Kidney epithelial cell (primary cell): ENCODE measurements at regions not wholly inside any gene's neighbourhood (a gene's known extent, or its start where the extent isn't known, plus 50 kb on each side); places are given as distances from the start of the nearest gene placed in this dataset.

Experiments used
- DNase-seq: peaks from one replicate; pipeline ENCODE4 v3.0.0-alpha.2; 2010; ENCODE audit warnings: low read depth
- H3K27me3 ChIP-seq: 2 replicates; pipeline ENCODE4 v1.6.0; 2011; ENCODE audit warnings: low read length; ENCODE audit not compliant: control insufficient read depth, insufficient read depth
- H3K36me3 ChIP-seq: 2 replicates; pipeline ENCODE4 v1.5.1; 2011; ENCODE audit warnings: low read length; ENCODE audit not compliant: control insufficient read depth, insufficient read depth
- H3K4me3 ChIP-seq: 2 replicates; pipeline ENCODE4 v1.5.1; 2011; ENCODE audit warnings: low read depth, mild to moderate bottlenecking, control low read depth, low read length
- CTCF ChIP-seq: IDR thresholded peaks from 2 replicates; pipeline ENCODE4 v1.5.1; 2011; ENCODE audit warnings: mild to moderate bottlenecking, moderate library complexity, low read length, control low read depth, inconsistent platforms; ENCODE audit not compliant: insufficient read depth, poor library complexity, severe bottlenecking

GRCh38 chr2:196322973-196323810 is 151.8 kb upstream of the STK17B start:
- no peaks in the 10 kb centered on the region for H3K36me3 ChIP-seq
- no peak for TF ChIP-seq CTCF
- no peak for DNase-seq
- H3K4me3 ChIP-seq = no peak overlapping the region
- no peaks in the 10 kb centered on the region for H3K27me3 ChIP-seq

GRCh38 chr2:196324211-196324610 is 152.8 kb upstream of the STK17B start:
- no peak for TF ChIP-seq CTCF

GRCh38 chr2:196328088-196328680 is 156.8 kb upstream of the STK17B start:
- TF ChIP-seq CTCF = no peak
- H3K4me3 ChIP-seq = no peak overlapping the region
- DNase-seq = no peak
- no peaks in the 10 kb centered on the region for H3K36me3 ChIP-seq
- no peaks in the 10 kb centered on the region for H3K27me3 ChIP-seq

More at GRCh38 chr2:196324211-196324610, 152.8 kb upstream of the STK17B start:
- Histone ChIP-seq H3K36me3 (no peaks in the 10 kb centered on the region), H3K4me3 (no peak overlapping the region), H3K27me3 (no peaks in the 10 kb centered on the region)
- DNase-seq = no peak

GRCh38 chr2:196329959-196330358 is 158.6 kb upstream of the STK17B start:
- DNase-seq = no peak
- H3K36me3 ChIP-seq = no peaks in the 10 kb centered on the region
- no peak for TF ChIP-seq CTCF
- H3K27me3 ChIP-seq = no peaks in the 10 kb centered on the region
- H3K4me3 ChIP-seq = no peak overlapping the region

DNA sequence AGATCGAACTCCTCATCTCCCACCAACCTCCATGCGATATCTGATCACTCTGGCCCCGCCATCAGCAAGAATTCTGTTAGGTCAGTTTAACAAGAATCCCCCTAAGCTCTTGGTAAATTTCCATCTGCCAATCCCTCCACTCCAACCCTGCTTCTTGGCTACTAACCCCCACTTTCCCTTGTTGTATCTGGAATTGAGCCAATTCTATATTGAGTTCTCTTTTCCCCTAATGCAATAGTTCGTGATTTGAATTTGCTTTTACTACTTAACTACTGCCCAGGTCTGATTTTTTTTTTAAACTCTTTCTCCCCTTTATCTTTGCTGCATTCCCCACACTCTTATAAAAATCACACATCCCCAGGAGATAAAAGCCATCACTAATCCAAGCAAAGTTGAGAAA is 159.3 kb upstream of the STK17B start:
- TF ChIP-seq CTCF = no peak
- Histone ChIP-seq H3K36me3 (no peaks in the 10 kb centered on the region), H3K27me3 (no peaks in the 10 kb centered on the region), H3K4me3 (no peak overlapping the region)
- DNase-seq = no peak
